ENCODE measurements at regions not wholly inside any gene's neighbourhood (a gene's known extent, or its start where the extent isn't known, plus 50 kb on each side); places are given as distances from the start of the nearest gene placed in this dataset.

DNA sequence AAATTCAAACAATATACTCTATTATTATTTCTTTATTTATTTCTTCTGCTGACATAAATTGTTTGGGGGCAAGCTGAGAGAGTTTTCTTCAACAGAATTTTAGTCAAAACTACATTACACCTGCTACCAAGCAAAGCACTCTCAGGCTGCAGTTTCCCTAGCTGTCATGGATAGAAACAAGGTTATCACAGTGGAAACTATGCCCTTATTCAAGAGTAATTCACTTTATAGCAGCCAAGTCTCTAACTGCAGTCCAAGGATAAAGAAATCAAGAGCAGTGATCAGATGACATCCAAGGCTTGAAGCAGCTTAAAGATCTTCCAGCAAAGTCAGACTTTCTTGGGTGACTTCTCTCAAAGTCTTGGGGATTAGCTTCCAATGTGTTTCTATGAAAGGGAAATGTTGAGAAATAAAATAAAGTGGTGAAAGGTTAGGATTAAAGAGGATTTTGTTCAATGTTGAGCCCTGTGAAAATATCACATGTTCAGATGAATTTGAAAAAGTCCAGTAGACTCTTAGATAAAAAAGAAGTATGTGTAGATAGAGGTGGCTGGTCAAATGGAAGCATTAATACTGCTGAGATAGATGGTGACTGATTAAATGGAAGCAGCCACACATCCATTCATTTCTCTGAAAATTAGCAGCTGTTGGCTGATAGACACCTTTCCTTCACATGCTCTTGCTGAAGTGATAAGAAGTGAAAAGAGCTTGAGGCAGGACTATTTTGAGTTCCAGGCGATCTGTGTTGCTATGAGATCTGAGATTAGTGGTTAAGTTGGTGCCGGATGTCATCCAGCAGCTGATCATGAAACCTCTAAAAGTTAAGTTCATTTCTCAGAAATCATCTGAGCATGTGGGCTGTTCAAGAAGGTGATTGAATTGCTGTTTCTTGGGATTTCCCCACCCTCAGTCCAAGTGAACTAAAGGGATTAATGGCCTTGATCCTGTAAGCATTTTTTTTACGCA is 257.8 kb upstream of the BTG1 start:
- peak; percentile 60 for DNase-seq (ENCODE audit: extremely low spot score)
- TF ChIP-seq, protein P1, sequence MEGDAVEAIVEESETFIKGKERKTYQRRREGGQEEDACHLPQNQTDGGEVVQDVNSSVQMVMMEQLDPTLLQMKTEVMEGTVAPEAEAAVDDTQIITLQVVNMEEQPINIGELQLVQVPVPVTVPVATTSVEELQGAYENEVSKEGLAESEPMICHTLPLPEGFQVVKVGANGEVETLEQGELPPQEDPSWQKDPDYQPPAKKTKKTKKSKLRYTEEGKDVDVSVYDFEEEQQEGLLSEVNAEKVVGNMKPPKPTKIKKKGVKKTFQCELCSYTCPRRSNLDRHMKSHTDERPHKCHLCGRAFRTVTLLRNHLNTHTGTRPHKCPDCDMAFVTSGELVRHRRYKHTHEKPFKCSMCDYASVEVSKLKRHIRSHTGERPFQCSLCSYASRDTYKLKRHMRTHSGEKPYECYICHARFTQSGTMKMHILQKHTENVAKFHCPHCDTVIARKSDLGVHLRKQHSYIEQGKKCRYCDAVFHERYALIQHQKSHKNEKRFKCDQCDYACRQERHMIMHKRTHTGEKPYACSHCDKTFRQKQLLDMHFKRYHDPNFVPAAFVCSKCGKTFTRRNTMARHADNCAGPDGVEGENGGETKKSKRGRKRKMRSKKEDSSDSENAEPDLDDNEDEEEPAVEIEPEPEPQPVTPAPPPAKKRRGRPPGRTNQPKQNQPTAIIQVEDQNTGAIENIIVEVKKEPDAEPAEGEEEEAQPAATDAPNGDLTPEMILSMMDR (IDR thresholded peaks at IDR 0.05), result no peak
- TF ChIP-seq POLR2A (IDR thresholded peaks at IDR 0.05; ENCODE audit: low read depth), result no peak
- TF ChIP-seq POLR2AphosphoS5 (IDR thresholded peaks at IDR 0.05), result no peak
- no peak for TF ChIP-seq EP300 (IDR thresholded peaks at IDR 0.05)
- no peak overlapping the region for H3K4me3 ChIP-seq
- intact Hi-C loops (cut with DNase I), result no loop called here
- H3K4me1 ChIP-seq, result peaks cover 0 to 8% (median 0%) of the 10 kb centered on the region in 4 donors
- no peaks in the 10 kb centered on the region for H3K36me3 ChIP-seq
- WGBS, result 94% methylated on average over 3 of the region's 3 CpGs
- H3K9me3 ChIP-seq, result peaks cover 0 to 6% (median 0%) of the 10 kb centered on the region in 4 donors
- H3K27ac ChIP-seq (replicated peaks in 1 of 4), result no peak overlapping the region
- H3K27me3 ChIP-seq, result no peaks in the 10 kb centered on the region

DNA sequence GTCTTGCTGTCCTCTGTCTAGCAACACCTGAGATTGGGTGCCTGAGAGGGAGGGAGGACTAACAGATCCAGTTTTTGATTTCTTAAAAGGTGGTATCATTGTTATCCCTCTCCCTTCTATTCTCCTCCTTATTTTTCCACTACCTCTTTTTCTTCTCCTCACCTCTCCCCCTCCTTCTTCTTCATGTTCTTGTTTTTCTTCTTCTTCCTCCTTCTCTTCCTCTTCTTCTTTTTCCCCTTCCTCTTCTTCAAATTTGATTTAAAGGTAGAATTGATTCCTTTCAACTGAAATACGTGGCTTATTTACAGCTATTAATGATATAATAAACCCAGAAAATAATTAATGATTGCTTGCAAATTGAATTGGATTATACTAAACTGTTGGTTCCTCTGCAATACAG is 256.8 kb upstream of the BTG1 start:
- intact Hi-C loops (cut with DNase I), result no loop called here
- Histone ChIP-seq H3K27me3 (no peaks in the 10 kb centered on the region), H3K4me3 (no peak overlapping the region), H3K27ac (replicated peaks in 1 of 4) (no peak overlapping the region), H3K4me1 (peaks cover 0 to 9% (median 0%) of the 10 kb centered on the region in 4 donors), H3K9me3 (no peaks in the 10 kb centered on the region), H3K36me3 (no peaks in the 10 kb centered on the region)
- DNase-seq (ENCODE audit: extremely low spot score), result no peak
- TF ChIP-seq EP300 (IDR thresholded peaks at IDR 0.05), result no peak
- no peak for TF ChIP-seq POLR2AphosphoS5 (IDR thresholded peaks at IDR 0.05)
- TF ChIP-seq POLR2A (IDR thresholded peaks at IDR 0.05; ENCODE audit: low read depth), result no peak
- TF ChIP-seq, protein P1 (IDR thresholded peaks at IDR 0.05), result no peak
- WGBS, result 73% methylated on average over 1 of the region's 1 CpG

DNA sequence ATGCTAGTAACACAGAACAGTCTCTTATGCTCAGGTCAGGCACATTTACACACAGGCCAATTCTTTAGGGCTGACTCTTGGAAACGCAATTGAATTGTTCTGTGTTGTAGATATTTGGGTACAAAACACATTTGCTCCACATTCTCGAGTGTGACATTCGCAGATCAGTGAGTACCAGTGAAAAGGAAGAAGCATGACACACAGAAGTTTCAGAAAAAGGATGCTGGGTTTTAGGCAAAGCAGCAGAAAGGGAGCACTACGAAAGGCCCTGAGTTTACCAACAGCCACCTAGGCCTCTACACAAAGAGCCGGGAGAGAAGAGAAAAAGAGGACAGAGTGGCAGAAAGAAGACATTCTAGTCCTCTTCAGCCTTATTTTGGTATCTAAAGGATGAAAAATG is 254.4 kb upstream of the BTG1 start:
- Histone ChIP-seq H3K27ac (replicated peaks in 1 of 4) (no peak overlapping the region), H3K4me1 (peaks cover 0 to 9% (median 0%) of the 10 kb centered on the region in 4 donors), H3K4me3 (no peak overlapping the region), H3K9me3 (no peaks in the 10 kb centered on the region), H3K36me3 (no peaks in the 10 kb centered on the region), H3K27me3 (no peaks in the 10 kb centered on the region)
- WGBS, result 88% methylated on average over 5 of the region's 5 CpGs
- TF ChIP-seq POLR2AphosphoS5 (IDR thresholded peaks at IDR 0.05), result no peak
- TF ChIP-seq EP300 (IDR thresholded peaks at IDR 0.05), result no peak
- TF ChIP-seq, protein P1 (IDR thresholded peaks at IDR 0.05), result no peak
- no peak for TF ChIP-seq POLR2A (IDR thresholded peaks at IDR 0.05; ENCODE audit: low read depth)
- intact Hi-C loops (cut with DNase I), result no loop called here
- peak; percentile 75 for DNase-seq (ENCODE audit: extremely low spot score)

DNA sequence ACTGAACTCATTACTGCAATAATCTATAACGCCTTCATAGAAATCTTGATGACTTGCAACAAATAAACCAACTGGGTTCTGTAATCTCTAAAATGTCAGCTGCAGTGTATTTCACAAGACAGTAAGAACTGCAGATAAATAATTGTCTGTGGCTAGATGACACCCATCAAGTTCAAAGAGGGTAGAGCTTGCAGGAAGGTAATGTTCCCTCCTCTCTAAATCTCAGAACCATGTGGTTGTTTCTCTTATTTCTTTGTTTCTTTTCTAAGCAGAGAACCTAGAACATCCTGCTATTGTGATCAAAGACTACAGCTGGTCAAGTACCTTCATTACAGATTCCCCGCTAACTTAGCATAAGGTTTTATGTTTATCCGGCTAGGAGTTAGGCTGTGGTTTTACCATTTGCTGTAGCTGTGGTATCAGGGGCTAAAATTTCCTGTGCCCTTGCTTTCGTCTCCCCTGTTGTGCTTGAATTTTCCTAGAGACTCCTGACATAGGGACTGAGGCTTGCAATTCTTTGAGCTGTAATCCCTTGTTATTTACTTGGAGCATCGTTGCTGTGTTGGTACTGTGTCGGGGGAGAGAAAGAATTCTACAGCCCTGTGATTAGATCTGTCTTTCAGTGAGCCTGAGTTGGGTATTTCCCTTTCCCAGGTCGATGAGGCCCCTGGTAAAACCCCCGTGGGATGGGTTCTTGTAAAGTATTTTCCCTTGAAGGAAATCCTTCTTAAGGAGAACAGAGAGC is 253.1 kb upstream of the BTG1 start:
- Histone ChIP-seq H3K4me3 (no peak overlapping the region), H3K27ac (replicated peaks in 1 of 4) (no peak overlapping the region), H3K4me1 (peaks cover 0 to 9% (median 0%) of the 10 kb centered on the region in 4 donors), H3K36me3 (no peaks in the 10 kb centered on the region), H3K27me3 (no peaks in the 10 kb centered on the region), H3K9me3 (peaks cover 0 to 8% (median 3%) of the 10 kb centered on the region in 4 donors)
- intact Hi-C loops (cut with DNase I), result no loop called here
- TF ChIP-seq POLR2A (IDR thresholded peaks at IDR 0.05; ENCODE audit: low read depth), result no peak
- 70% methylated on average over 8 of the region's 8 CpGs for WGBS
- peak; percentile 85 for DNase-seq (ENCODE audit: extremely low spot score)
